Fibroblast of the aortic adventitia (primary cell): ENCODE measurements at regions not wholly inside any gene's neighbourhood (a gene's known extent, or its start where the extent isn't known, plus 50 kb on each side); places are given as distances from the start of the nearest gene placed in this dataset.

Experiments
- DNase-seq: peaks from one replicate; pipeline ENCODE4 v3.0.0-alpha.2; 2010; ENCODE audit warnings: low read depth
- H3K4me3 ChIP-seq: 2 replicates; pipeline ENCODE4 v1.5.1; 2011; ENCODE audit warnings: low read depth, mild to moderate bottlenecking, control low read depth, low read length, moderate library complexity
- CTCF ChIP-seq: IDR thresholded peaks from 2 replicates; pipeline ENCODE4 v1.5.1; 2011; ENCODE audit warnings: mild to moderate bottlenecking, low read length, control low read depth, inconsistent platforms; ENCODE audit not compliant: insufficient read depth

GRCh38 chr4:74660866-74661265 lies 133.5 kb downstream of the BTC start:
- DNase-seq, result no peak
- no peak for TF ChIP-seq CTCF
- no peak overlapping the region for H3K4me3 ChIP-seq

- no peak for TF ChIP-seq CTCF
Measured at GRCh38 chr4:74661427-74662201, 132.7 kb downstream of the BTC start.

DNA sequence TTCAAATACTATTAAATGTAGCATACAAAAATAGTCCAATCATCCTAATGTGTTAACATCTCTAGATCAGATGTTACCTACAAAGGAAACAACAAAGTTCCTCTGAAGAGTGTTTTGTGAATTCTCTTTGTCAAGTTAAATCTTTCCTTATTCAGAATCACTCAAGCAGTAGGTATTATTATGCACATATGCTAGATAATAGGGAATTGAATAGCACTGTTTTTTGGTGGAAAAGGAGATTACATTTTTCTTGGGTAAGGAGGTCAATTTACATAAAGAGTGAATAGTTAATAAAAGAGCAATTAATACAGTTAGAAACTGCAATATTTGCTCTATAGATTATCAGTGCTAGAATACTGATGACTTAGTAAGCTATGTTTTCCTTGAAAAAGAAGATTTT lies 130.7 kb downstream of the BTC start:
- H3K4me3 ChIP-seq, result no peak overlapping the region
- no peak for TF ChIP-seq CTCF
- DNase-seq, result no peak

More at GRCh38 chr4:74661427-74662201, 132.7 kb downstream of the BTC start:
- no peak overlapping the region for H3K4me3 ChIP-seq
- DNase-seq, result no peak

DNA sequence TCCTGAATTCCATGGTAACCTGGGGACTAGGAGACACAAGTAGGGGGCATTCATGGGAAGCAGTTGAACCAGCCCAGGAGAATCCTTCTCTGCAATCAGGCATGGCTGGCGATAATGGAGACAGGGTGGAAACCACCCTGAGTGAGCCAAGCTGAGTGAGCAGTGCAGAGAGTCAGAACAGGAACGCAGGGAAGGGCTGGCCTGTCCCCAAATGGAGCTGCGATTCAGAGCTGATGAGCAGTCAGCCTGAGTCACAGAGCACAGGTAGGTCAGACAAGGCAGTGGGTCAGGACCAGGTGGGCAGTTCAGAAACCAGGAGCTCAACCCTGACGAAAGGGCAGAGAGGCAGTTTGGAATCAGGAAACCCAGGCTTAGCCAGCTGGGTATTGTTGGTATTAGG lies 129.0 kb downstream of the BTC start:
- TF ChIP-seq CTCF, result no peak
- DNase-seq, result no peak
- H3K4me3 ChIP-seq, result no peak overlapping the region

GRCh38 chr4:74665876-74666275 lies 128.4 kb downstream of the BTC start:
- DNase-seq, result no peak
- no peak for TF ChIP-seq CTCF
- H3K4me3 ChIP-seq, result no peak overlapping the region

- no peak overlapping the region for H3K4me3 ChIP-seq
- TF ChIP-seq CTCF, result no peak
- DNase-seq, result no peak
Measured at GRCh38 chr4:74667438-74667837, 126.9 kb downstream of the BTC start.

- no peak for DNase-seq
- H3K4me3 ChIP-seq, result no peak overlapping the region
- no peak for TF ChIP-seq CTCF
Measured at GRCh38 chr4:74667944-74668343, 126.4 kb downstream of the BTC start.
